ENCODE measurements at regions not wholly inside any gene's neighbourhood (a gene's known extent, or its start where the extent isn't known, plus 50 kb on each side); places are given as distances from the start of the nearest gene placed in this dataset.

- TF ChIP-seq CTCF (IDR thresholded peaks at IDR 0.05; ENCODE audit: unreplicated experiment): no peak
- no peak for DNase-seq (ENCODE audit: unreplicated experiment)
- Mint-ChIP-seq H3K36me3 (ENCODE audit: insufficient read depth, unreplicated experiment) (no peaks in the 10 kb centered on the region), H3K4me1 (ENCODE audit: insufficient read depth, unreplicated experiment) (no peaks in the 10 kb centered on the region), H3K27ac (ENCODE audit: low read depth, unreplicated experiment) (no peak overlapping the region), H3K9me3 (ENCODE audit: unreplicated experiment) (no peaks in the 10 kb centered on the region), H3K27me3 (ENCODE audit: insufficient read depth, unreplicated experiment) (peaks cover 3% of the 10 kb centered on the region), H3K4me3 (ENCODE audit: unreplicated experiment) (no peak overlapping the region)
- ChIA-PET POLR2A (no interaction called here), CTCF (interaction anchor here (0.6 kb wide), 1 partner anchor 121 kb away, joined by 3 read pairs; no protein-coding TSS in a partner anchor)
- intact Hi-C loops (cut with micrococcal nuclease): no loop called here
- BruUV-seq (replicated peaks): no TSS peak
Measured at GRCh38 chr14:79937433-79937832, 273.9 kb downstream of the DIO2 start.

GRCh38 chr14:79924551-79924950, 286.8 kb downstream of the DIO2 start:
- ChIA-PET POLR2A (no interaction called here), CTCF (interaction anchor here (0.9 kb wide), 1 partner anchor 959 kb away, joined by 4 read pairs; no protein-coding TSS in a partner anchor)
- Mint-ChIP-seq H3K36me3 (ENCODE audit: insufficient read depth, unreplicated experiment) (no peaks in the 10 kb centered on the region), H3K9me3 (ENCODE audit: unreplicated experiment) (peaks cover 33% of the 10 kb centered on the region), H3K4me3 (ENCODE audit: unreplicated experiment) (no peak overlapping the region), H3K27me3 (ENCODE audit: insufficient read depth, unreplicated experiment) (no peaks in the 10 kb centered on the region), H3K27ac (ENCODE audit: low read depth, unreplicated experiment) (no peak overlapping the region), H3K4me1 (ENCODE audit: insufficient read depth, unreplicated experiment) (no peaks in the 10 kb centered on the region)
- no peak for TF ChIP-seq CTCF (IDR thresholded peaks at IDR 0.05; ENCODE audit: unreplicated experiment)
- no TSS peak for BruUV-seq (replicated peaks)
- no peak for DNase-seq (ENCODE audit: unreplicated experiment)
- intact Hi-C loops (cut with micrococcal nuclease): no loop called here

GRCh38 chr14:79920180-79920692, 291.1 kb downstream of the DIO2 start:
- no peak for TF ChIP-seq CTCF (IDR thresholded peaks at IDR 0.05; ENCODE audit: unreplicated experiment)
- no peaks in the 10 kb centered on the region for H3K4me1 Mint-ChIP-seq (ENCODE audit: insufficient read depth, unreplicated experiment)
- CTCF ChIA-PET: no interaction called here
- POLR2A ChIA-PET: no interaction called here
- no peak for DNase-seq (ENCODE audit: unreplicated experiment)
- no peaks in the 10 kb centered on the region for H3K27me3 Mint-ChIP-seq (ENCODE audit: insufficient read depth, unreplicated experiment)
- no peak overlapping the region for H3K27ac Mint-ChIP-seq (ENCODE audit: low read depth, unreplicated experiment)
- BruUV-seq (replicated peaks): no TSS peak
- H3K9me3 Mint-ChIP-seq (ENCODE audit: unreplicated experiment): peaks cover 25% of the 10 kb centered on the region
- H3K36me3 Mint-ChIP-seq (ENCODE audit: insufficient read depth, unreplicated experiment): no peaks in the 10 kb centered on the region
- intact Hi-C loops (cut with micrococcal nuclease): no loop called here
- no peak overlapping the region for H3K4me3 Mint-ChIP-seq (ENCODE audit: unreplicated experiment)

Data from MCF 10A (cell line).